GM23338 (cell line): ENCODE measurements at regions not wholly inside any gene's neighbourhood (a gene's known extent, or its start where the extent isn't known, plus 50 kb on each side); places are given as distances from the start of the nearest gene placed in this dataset.

Source experiments
- CREB1 ChIP-seq: fragments of 250-450 bp; sonication (Bioruptor Pico); IDR thresholded peaks from 2 replicates; pipeline ENCODE4 v1.5.0; 2020; ENCODE audit warnings: low read depth, mild to moderate bottlenecking, moderate library complexity
- EZH2 ChIP-seq: fragments of 200-600 bp; sonication (generic); IDR thresholded peaks from one replicate; pipeline ENCODE4 v1.8.0; 2017; ENCODE audit warnings: antibody characterized with exemption, mild to moderate bottlenecking, low read depth; ENCODE audit not compliant: unreplicated experiment
- EZH2phosphoT487 ChIP-seq: fragments of 200-600 bp; sonication (generic); IDR thresholded peaks from one replicate; pipeline ENCODE4 v1.8.1; 2018; ENCODE audit warnings: antibody characterized with exemption; ENCODE audit not compliant: unreplicated experiment
- JUNB ChIP-seq: IDR thresholded peaks from one replicate; pipeline ENCODE4 v1.6.1; 2016; ENCODE audit warnings: antibody characterized with exemption; ENCODE audit not compliant: unreplicated experiment
- POLR2AphosphoS5 ChIP-seq: IDR thresholded peaks from 2 replicates; pipeline ENCODE4 v1.6.1; 2016; ENCODE audit warnings: antibody characterized with exemption, low read depth
- STAT1 ChIP-seq: IDR thresholded peaks from one replicate; pipeline ENCODE4 v1.6.1; 2016; ENCODE audit warnings: antibody characterized with exemption; ENCODE audit not compliant: unreplicated experiment
- ZNF114 ChIP-seq: fragments of 250-450 bp; sonication (Bioruptor Pico); IDR thresholded peaks from 2 replicates; pipeline ENCODE4 v1.5.0; 2020; ENCODE audit warnings: mild to moderate bottlenecking, moderate library complexity
- ZNF331 ChIP-seq: fragments of 250-450 bp; sonication (Bioruptor Pico); IDR thresholded peaks from 2 replicates; pipeline ENCODE4 v1.5.0; 2020; ENCODE audit warnings: low read depth, mild to moderate bottlenecking, moderate library complexity
- TF ChIP-seq, protein P1 (sequence below), 2 experiments: fragments of 200-600 bp in 1 of 2; sonication (generic) in 1 of 2; conservative IDR thresholded peaks; 2 replicates each; pipeline versions ENCODE4 v1.5.1 to v1.6.1; 2016 to 2017; ENCODE audit warnings: antibody characterized with exemption in 2 of 2, low read depth in 2 of 2, mild to moderate bottlenecking in 2 of 2, moderate library complexity in 1 of 2
- TF ChIP-seq, protein P2 (sequence below): IDR thresholded peaks from one replicate; pipeline ENCODE4 v1.6.1; 2018; ENCODE audit warnings: antibody characterized with exemption; ENCODE audit not compliant: unreplicated experiment
- TF ChIP-seq, protein P3 (sequence below): IDR thresholded peaks from 2 replicates; pipeline ENCODE4 v1.6.1; 2016; ENCODE audit warnings: antibody characterized with exemption

DNA sequence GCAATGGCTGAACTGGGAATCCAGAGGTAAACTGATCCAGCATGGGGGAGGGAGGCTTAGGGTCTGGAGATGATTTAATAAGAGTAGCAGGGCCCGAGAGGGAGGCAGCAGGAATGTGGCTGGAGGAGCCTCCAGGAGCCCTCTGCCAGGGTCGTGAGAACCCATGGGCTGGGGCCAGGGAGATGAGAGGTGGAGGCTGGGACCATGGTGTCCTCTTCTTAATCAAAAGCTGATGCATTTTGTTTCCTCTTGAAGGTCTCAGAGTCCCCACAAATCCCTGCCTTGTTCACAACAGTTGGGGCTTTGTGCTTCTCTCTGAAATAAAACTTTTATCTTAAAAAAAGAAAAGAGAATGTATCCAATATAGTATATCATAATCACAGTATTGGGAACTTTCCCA is 123.7 kb upstream of the ZNF516 start:
- TF ChIP-seq, protein P1, sequence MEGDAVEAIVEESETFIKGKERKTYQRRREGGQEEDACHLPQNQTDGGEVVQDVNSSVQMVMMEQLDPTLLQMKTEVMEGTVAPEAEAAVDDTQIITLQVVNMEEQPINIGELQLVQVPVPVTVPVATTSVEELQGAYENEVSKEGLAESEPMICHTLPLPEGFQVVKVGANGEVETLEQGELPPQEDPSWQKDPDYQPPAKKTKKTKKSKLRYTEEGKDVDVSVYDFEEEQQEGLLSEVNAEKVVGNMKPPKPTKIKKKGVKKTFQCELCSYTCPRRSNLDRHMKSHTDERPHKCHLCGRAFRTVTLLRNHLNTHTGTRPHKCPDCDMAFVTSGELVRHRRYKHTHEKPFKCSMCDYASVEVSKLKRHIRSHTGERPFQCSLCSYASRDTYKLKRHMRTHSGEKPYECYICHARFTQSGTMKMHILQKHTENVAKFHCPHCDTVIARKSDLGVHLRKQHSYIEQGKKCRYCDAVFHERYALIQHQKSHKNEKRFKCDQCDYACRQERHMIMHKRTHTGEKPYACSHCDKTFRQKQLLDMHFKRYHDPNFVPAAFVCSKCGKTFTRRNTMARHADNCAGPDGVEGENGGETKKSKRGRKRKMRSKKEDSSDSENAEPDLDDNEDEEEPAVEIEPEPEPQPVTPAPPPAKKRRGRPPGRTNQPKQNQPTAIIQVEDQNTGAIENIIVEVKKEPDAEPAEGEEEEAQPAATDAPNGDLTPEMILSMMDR (conservative IDR thresholded peaks at IDR 0.05; ENCODE audit: low read depth in 2 of 2) = no peak
- TF ChIP-seq EZH2 (no peak), POLR2AphosphoS5 (no peak), JUNB (no peak), STAT1 (no peak), EZH2phosphoT487 (no peak), CREB1 (no peak), ZNF331 (CRISPR knock-in tag) (no peak), ZNF114 (CRISPR knock-in tag) (no peak)
- TF ChIP-seq, protein P2, sequence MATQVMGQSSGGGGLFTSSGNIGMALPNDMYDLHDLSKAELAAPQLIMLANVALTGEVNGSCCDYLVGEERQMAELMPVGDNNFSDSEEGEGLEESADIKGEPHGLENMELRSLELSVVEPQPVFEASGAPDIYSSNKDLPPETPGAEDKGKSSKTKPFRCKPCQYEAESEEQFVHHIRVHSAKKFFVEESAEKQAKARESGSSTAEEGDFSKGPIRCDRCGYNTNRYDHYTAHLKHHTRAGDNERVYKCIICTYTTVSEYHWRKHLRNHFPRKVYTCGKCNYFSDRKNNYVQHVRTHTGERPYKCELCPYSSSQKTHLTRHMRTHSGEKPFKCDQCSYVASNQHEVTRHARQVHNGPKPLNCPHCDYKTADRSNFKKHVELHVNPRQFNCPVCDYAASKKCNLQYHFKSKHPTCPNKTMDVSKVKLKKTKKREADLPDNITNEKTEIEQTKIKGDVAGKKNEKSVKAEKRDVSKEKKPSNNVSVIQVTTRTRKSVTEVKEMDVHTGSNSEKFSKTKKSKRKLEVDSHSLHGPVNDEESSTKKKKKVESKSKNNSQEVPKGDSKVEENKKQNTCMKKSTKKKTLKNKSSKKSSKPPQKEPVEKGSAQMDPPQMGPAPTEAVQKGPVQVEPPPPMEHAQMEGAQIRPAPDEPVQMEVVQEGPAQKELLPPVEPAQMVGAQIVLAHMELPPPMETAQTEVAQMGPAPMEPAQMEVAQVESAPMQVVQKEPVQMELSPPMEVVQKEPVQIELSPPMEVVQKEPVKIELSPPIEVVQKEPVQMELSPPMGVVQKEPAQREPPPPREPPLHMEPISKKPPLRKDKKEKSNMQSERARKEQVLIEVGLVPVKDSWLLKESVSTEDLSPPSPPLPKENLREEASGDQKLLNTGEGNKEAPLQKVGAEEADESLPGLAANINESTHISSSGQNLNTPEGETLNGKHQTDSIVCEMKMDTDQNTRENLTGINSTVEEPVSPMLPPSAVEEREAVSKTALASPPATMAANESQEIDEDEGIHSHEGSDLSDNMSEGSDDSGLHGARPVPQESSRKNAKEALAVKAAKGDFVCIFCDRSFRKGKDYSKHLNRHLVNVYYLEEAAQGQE = no peak
- TF ChIP-seq, protein P3, sequence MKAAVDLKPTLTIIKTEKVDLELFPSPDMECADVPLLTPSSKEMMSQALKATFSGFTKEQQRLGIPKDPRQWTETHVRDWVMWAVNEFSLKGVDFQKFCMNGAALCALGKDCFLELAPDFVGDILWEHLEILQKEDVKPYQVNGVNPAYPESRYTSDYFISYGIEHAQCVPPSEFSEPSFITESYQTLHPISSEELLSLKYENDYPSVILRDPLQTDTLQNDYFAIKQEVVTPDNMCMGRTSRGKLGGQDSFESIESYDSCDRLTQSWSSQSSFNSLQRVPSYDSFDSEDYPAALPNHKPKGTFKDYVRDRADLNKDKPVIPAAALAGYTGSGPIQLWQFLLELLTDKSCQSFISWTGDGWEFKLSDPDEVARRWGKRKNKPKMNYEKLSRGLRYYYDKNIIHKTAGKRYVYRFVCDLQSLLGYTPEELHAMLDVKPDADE = no peak
